COR-L47 (cell line): ENCODE measurements at regions not wholly inside any gene's neighbourhood (a gene's known extent, or its start where the extent isn't known, plus 50 kb on each side); places are given as distances from the start of the nearest gene placed in this dataset.
"Not testable (repeated sequence)": the region's sequence is repeated elsewhere in the genome, so short reads cannot be mapped to it uniquely, and the experiment has no call there.

ENCODE experiments used
- DNase-seq: peaks from one replicate; lab custom pipeline; 2025; lab: John Stamatoyannopoulos, UW

DNA sequence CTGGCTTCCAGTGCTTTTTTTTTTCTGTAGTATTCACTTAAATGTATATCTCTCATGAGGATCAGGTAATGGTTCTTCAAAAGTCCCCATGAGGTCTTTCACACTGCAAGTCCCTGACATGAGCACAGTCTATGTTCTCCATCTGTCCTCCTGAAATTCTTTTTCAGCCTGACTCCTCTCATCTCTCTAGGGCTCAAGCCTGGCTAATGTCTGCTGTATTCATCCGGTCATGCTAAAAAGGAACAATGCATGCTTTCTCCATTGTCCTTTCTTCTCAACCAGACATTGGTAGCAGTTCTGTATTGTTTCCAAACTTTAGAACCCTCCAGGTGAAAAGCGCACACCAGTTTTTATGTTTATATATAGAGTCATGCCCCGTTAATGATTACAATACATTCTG, 368.3 kb upstream of the OLFM3 start:
- no peak for DNase-seq

DNA sequence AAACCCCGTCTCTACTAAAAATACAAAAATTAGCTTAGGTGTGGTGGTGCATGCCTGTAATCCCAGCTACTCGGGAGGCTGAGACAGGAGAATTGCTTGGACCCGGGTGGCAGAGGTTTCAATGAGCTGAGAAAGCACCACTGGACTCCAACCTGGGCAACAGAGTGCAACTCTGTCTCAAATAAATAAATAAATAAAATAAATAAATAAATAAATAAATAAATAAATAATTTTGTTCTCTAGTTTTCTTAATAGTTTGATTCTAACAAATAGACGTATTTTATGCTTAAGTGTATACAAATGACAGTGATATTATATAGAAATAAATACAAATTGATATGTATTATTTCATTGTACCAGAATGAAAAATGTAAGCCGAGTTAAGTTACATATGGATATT, 339.9 kb upstream of the OLFM3 start:
- no peak for DNase-seq

DNA sequence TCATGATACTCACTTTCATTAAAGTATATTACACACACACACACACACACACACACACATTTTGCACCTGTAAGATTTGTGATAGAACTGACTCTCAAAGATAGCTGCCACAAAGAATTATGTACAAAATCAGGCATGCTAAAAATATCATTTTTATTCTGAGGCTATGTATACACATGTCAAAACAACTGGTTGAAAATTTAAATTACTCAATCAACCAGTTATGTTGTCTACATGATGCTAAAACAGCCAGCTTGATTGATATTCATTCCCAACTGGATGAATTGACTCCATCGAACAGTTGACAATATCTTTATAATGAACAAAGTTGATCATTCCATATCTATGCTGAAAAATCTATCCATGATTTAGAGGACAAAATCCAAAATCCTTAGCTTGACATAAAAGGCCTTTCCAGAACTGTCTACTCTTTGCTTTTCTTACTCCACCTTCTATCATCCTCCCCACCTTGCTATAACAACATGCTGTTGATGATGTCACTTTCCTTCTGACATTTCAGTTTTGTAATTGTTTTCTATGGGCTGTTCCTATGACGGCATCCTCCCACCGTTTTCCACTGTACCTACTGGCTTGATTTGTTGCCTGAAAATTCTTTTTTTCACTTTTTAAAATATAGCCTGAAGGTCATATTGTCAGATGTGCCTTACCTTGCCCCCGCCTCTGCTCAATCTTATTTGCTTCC, 321.5 kb upstream of the OLFM3 start:
- DNase-seq = no peak

DNA sequence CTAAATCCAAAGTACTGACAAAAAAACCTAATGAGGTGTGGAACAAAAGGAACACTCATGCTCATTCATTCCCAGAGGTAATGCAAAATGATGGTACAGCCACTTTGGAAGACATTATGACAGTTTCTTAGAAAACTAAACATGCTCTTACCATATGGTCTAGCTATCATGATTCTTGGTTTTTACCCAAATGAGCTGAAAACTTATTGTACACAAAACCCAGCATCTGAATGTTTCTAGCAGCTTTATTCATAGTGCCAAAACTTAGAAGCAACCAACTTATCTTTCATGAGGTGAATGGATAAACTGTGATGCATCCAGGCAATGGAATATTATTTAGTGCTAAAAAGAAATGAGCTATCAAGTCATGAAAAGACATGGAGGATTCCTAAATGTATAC, 318.4 kb upstream of the OLFM3 start:
- DNase-seq = no peak

DNA sequence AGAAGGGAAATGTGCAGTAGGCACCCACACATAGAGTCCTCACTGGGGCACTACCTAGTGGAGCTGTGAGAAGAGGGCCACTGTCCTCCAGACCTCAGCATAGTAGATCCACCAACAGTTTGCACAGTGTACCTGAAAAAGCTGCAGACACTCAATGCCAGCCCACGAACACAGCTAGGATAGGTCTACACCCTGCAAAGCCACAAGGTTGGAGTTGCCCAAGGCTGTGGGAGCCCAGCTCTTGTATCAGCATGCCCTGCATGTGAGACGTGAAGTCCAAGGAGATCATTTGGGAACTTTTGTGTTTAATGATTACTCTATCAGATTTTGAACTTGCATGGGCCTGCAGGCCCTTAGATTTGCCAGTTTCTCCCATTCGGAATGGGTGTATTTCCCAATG, 299.4 kb upstream of the OLFM3 start:
- no peak for DNase-seq

DNA sequence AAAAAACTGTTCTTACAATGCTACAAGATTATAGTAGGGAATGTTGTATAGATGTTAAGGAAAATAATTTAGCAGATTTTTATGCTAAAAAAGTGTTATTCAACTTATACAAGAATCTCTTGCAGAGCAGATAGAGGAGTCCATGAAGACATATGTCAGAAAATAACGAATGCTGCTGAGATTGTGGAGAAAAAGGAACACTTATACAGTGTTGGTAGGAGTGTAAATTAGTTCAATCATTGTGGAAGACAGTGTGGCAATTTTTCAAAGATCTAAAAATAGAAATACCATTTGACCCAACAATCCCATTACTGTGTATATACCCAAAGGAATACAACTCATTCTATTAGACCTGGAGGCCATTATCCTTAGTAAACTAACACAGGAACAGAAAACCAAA, 286.2 kb upstream of the OLFM3 start:
- no peak for DNase-seq

DNA sequence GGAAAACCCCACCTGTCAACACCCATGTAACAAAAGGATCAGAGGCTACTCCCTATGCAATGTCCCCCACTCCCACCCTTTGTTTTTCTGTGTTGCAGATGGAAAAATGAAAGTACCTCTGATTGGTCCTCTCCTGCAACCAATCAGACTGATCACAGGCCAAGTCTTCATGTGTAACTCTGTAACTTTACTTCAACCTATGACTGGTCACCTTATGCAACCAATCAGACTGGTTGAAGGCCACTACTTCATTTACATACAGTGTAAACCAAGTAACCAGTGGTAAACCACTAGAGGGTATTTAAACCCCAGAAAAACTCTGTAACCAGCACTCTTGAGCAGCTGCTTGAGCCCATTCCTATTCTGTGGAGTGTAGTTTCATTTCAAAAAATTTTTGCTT, 266.3 kb upstream of the OLFM3 start:
- no peak for DNase-seq

DNA sequence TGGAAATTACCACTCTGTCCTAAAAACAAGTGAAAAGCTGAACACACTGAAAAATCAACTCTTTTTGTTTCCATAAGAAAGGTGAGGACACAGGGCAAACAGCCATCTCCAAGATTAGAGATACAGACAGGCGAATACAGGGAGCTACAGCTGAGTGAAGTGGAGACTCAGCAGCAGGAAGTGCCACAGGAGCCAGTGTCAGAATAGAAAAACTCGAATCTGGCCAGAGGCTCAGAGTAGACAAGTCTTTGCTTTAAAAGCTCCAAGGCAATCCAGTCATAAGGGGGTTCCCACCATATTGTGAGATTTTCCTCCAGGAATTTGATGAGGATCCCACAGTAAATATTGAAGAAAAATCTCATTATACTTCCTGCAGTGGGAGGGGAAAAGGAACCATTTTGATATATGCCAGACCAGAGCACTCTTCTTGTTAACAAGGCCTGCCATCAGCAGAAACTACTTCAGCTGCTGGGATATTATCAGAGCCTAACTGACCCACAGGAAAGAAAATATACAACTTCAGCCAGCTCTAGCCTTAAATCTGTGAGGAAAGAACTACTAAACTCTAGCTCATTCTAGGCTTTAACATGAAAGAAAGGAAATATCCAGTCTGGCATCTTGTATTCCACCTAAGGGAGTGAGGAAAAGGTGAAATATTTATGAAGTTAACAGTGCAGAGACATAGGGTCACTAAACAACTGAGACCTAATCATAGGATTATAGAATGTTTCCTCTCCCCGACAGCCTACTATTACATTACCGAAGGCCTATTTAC, 256.2 kb upstream of the OLFM3 start:
- no peak for DNase-seq

DNA sequence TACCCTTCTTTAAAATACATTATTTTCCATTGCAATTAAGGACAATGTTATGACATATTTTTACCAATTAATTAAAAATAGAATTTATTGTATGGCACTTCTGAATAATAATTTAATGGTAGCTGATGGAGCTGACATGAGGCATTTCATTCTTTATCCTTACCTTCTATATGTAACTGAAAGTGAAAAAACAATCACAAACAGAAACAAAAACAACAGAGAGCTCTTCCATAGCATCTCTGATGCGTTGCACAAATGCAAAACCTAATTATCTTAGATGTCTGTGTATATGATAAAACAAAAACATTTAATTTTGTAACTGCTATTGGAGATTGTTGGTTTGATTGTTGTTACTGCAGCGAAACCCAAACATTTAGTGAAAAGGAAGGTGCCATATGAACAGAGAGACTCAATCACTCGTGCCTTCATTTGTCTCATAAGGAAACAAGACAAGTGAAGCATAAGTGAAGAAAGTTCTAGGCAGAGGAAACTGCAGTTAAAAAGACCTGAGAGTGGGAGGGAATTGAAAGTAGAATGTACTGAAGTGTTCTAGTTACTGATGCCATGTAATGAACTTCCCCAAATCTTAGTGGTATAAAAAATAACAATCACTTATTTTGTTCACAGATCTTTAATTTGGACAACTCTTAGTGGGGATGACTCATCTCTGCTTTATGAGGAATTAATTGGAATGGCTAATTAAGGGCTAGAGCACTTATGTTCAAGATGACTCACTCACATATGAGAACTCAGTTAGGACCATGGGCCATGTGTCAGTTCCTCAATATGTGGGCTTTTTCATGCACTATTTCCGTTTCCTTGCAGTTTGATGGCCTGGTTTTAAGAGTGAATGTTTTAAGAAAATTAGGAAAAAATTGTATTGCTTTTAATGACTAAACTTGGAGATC, 245.0 kb upstream of the OLFM3 start:
- no peak for DNase-seq

DNA sequence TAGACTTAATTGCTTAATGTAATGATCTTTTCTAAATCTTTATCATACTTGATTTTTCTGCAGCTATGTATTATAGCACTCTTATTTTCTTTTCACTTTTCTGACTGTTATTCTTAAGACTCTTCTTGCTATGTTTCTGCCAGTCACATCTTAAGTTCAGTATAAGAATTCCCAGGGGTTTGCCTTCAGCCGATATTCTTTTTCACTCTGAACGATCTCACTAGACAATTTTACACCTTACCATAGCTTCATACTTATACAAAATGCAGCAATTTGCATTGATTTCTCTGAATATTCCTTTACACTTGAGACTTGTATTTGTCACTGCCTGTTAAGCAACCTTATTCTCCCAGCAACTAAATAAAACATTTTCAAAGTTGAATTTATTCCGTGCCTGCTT, 242.5 kb upstream of the OLFM3 start:
- no peak for DNase-seq

DNA sequence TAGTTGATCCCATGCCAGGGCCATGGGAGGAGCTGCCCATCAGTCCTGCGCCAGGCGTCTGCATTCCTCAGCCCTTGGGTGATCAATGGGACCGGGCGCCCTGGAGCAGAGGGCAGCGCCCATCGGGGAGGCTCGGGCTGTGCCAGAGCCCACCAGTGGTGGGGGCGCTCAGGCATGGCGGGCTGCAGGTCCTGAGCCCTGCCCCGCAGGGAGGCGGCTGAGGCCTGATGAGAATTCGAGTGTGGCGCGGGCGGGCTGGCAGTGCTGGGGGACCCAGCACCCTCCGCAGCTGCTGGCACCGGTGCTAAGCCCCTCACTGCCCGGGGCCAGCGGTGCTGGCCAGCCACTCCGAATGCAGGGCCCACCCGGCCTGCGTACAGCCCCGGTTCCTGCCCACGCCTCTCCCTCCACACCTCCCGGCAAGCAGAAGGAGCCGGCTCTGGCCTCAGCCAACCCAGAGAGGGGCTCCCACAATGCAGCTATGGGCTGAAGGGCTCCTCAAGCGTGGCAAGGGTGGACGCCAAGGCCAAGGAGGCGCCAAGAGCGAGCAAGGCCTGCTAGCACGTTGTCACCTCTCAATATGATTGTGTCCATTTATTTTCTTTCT, 238.1 kb upstream of the OLFM3 start:
- DNase-seq = no peak

DNA sequence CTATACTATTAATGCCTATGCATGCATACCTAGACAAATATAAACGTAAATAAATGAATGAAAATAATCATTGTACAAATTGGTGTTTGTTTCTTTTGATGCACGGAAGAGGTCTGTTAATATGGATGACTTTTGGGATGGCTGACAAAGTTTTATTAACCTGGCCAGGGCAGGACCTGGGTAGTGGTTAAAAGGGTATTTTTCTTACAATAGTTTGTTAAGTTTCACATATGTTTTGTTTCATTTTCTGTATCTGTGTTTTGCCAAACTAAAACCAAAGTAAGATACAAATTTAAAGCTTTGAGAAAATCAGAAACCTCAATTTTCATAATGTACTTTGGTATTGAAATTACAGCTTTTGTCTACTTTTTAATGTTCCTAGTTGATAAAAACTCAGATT, 222.7 kb upstream of the OLFM3 start:
- no peak for DNase-seq

DNA sequence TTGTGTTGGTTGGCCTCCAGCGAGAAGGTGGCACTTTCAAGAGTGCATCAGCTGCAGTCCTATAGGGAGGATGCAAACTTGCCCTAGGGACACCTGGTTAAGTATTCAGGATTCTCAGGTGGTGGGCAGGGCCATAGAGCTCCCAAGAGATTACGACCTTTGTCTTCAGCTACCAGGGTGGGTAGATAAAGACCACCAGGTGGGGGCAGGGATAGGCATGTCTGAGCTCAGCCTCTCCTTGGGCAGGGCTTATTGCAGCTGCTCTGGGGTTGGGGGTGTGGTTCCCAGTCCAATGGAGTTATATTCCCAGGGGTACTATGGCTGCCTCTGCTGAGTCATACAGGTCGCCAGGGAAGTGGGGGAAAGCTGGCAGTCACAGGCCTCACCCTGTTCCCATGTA, 214.2 kb upstream of the OLFM3 start:
- not testable (repeated sequence) for DNase-seq

DNA sequence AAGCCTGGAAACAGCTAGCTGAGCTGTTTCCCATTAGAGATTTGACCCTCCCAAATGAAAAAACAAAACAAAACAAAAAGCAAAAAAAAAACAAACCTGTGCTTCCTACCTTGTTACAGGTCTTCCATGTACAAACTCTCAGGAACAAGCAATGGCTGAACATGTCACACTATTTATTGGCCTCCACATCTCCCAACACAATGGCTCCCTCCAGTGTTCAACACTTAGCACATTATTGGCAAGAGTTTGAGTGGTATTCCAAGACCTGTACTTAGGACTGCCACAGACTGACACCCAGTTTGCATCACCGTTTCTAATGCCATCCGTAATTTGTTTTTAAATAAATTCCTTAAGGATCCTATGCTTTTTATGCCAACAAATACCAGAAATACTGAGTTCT, 195.0 kb upstream of the OLFM3 start:
- peak; percentile 65 for DNase-seq

DNA sequence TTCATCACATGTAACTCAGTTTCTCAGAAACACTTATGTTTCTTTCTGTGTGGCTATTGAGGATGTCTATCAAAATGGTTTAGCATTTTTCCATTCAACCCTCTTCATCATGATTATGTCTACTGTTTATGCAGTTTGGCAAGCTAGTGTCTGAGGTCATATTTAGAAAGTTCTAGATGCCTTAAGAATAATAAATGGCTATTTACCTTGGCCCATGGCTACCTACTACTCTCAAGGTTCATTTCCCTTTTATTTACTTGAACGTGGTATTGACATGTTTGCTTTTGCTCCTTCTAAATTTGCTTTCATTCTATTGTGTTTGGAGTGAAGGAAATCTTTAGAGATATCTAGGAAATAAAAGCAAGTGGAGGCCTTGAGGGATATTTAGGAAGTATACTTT, 193.7 kb upstream of the OLFM3 start:
- DNase-seq = no peak

DNA sequence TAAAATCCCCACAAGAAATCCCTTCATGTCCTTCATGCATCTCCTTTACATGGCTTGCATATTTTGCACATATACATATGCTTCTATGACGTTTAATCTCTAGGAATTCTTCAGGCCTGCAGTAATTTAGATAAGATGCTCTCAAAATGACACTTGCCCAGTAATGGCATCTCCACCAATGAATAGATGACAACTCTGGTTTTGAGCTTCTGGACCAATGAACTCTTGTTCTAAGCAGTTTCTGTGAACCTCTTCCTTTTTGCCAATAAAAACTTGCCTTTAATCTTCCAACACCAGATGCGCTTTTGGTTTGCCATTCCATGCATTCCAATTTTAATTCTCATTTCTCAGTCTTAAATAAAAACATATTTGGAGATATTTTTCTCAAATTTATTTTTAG, 189.8 kb upstream of the OLFM3 start:
- DNase-seq = no peak

DNA sequence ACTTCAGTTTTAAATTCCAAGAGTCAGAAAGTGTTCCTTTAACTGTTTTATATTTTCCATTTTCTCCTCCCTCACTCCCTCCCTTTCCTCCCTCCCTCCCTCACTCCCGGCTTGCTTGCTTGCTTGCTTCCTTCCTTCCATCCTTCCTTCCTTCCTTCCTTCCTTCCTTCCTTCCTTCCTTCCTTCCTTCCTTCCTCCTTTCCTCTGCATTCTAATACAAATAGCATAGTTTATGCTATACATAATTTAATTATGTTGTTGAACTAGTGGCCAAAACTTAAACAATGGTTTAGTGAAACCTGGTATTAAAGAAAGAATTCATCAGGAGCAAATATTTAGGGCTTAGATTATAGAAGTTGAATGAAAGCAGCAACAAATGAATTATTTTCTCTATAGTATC, 188.5 kb upstream of the OLFM3 start:
- DNase-seq = no peak

DNA sequence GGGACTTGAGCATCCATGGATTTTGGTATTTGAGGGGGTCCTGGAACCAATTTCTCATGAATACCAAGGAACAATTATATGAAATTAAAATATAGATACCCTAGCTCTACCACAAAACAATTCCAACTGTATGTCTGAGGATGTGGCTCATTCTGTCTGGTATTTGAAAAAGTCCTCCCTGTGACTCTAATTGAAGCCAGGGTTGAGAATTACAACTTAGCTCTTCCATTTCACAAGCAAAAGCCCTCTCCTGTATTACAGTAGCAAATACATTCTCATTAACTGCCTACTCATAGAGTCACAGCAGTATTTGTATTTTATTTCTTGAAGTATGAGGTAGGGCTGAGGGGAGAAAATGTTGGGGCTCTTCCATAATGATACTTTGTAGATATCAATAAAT, 187.8 kb upstream of the OLFM3 start:
- DNase-seq = no peak

DNA sequence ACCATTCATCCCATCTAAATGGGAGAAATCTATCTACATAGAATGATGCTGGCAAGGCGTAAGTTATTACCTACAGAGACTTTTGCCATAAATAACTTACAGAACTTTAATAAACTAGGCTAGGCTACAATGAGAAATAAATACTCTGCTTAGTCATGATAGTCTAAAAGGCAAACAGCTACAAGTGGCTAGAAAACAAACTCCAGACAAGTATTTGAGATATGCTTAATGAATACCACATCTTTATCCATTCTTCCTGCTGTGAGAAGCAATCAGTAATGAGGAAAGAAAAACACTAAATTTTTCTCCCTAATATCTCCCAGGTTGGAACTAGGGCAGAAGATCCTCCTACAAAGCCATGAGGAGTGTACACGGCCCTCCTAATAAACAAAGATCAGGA, 187.0 kb upstream of the OLFM3 start:
- no peak for DNase-seq

DNA sequence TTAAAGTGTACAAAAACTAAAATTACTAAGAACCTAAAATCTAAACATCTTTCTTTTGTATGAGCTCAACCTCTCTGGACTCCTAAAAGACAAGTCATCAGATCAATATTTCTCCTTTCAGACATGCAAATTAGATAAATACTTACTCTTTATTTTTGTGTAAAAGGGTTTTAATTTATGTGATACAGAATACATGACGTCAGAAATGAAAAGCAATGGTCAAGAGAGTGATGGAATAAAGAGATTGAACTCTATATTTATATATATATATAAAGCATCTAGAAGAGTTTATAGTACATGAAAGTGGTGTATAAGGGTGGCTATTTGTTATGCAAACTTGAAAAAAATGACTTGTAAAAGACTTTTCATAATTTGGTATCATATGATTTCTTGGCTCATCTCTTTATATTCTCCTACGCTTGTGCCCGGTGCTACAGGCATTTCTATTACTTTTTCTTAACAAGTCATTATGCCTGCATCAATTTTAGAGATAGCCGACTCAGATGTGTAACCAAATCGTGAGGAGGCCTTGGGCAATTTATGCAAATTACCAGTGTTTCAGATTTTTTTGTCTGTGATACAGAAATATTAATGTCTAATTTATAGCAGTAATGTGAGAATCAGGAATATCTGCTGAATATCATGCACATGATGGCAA, 186.0 kb upstream of the OLFM3 start:
- no peak for DNase-seq

DNA sequence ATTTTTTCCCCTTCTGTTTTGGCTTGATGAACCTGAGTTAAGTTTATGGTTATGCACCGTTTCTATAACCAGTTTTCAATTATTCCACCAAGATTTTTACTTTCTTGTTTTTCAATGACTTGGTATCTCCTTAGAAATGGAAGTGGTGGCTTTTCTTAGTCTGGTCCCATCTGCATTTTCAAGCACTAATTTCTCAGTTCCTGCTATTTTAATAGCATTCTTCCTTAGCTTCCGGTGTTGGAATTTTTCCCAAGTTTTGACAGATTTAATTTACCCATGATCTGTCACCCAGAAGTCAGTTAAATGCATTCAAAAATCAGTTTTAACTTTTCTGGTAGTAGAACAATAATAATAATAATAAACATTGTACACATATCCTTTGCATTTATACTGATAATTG, 184.6 kb upstream of the OLFM3 start:
- DNase-seq = no peak

DNA sequence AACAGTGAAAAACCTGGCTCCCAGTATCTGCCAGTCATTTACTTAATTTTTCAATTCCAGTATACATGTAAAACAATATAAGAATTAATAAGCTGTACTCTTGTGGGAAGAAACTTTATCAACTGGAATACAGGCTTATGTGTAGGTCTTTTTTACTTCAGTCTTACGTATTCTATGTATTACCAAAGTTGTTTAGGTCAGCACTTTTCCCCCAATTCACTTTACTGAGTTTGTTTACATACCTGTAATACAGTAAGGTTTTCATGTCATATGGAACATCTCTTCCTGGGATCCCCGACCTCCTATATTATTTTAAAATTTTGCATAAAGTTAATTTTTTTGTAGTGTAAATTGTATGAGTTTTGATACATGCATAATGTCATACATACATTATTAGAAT, 181.8 kb upstream of the OLFM3 start:
- DNase-seq = no peak
